Right atrium auricular region (tissue), 2 donors: ENCODE measurements at regions not wholly inside any gene's neighbourhood (a gene's known extent, or its start where the extent isn't known, plus 50 kb on each side); places are given as distances from the start of the nearest gene placed in this dataset.

Source experiments
- DNase-seq: peaks from one replicate; pipeline ENCODE4 v3.0.0-alpha.2; 2019; ENCODE audit warnings: low spot score
- H3K27ac ChIP-seq, 2 donors: fragments of 200-600 bp; sonication (generic); 1 replicate in 1 of 2; 2 replicates in 1 of 2; pipeline ENCODE4 v1.5.1; 2016 to 2019
- H3K27me3 ChIP-seq, 2 donors: fragments of 200-600 bp; sonication (generic); one replicate each; pipeline versions ENCODE4 v1.5.1 to v1.6.0; 2017 to 2019
- H3K36me3 ChIP-seq: fragments of 200-600 bp; sonication (generic); one replicate; pipeline ENCODE4 v1.5.1; 2016
- H3K4me1 ChIP-seq, 2 donors: fragments of 200-600 bp; sonication (generic); one replicate each; pipeline versions ENCODE4 v1.5.1 to v1.6.0; 2017 to 2019
- H3K4me3 ChIP-seq, 2 donors: fragments of 200-600 bp; sonication (generic); 1 replicate in 1 of 2; 2 replicates in 1 of 2; pipeline ENCODE4 v1.5.1; 2017 to 2019; ENCODE audit warnings: mild to moderate bottlenecking in 1 of 2, moderate library complexity in 1 of 2
- H3K9me3 ChIP-seq, 2 donors: fragments of 200-600 bp; sonication (generic); one replicate each; pipeline ENCODE4 v1.5.1; 2019
- CTCF ChIP-seq, 2 donors: fragments of 200-600 bp; sonication (generic); IDR thresholded peaks; one replicate each; pipeline ENCODE4 v1.5.1; 2019; ENCODE audit warnings: antibody characterized with exemption in 2 of 2

DNA sequence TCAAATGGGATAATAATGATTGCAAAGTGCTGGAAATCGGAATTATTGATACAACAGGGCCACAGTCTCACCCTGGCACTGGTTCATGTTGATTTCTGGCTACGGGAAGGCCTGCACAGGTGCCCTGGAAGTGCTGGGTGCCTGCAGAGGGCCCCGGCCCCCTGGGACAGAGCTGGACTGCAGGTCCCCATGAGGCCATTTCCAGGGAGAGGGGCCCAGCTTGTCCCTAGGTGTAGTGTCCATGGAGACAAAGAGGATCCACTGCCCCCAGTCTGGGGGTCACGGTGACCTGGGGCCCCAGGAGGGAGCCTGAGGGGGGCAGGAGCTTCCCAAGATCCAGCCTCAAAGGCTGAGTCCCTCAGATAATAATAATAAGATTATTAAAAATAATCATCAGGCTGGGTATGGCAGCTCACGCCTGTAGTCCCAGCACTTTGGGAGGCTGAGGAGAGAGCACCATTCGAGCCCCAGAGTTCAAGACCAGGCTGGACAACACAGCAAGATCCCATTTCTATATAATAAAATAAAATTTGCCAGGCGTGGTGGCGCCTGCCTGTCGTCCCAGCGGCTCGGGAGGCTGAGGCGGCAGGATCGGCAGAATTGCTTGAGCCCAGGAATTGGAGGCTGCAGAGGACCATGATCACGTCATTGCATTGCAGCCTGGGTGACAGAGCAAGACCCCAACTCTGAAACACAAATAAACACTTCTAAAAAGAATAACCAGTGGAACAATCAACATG is 98.1 kb downstream of the MICALL2 start:
- no peak for TF ChIP-seq CTCF (IDR thresholded peaks at IDR 0.05)
- no peaks in the 10 kb centered on the region for H3K9me3 ChIP-seq
- DNase-seq: no peak
- H3K4me3 ChIP-seq: no peak overlapping the region
- no peaks in the 10 kb centered on the region for H3K27me3 ChIP-seq
- H3K4me1 ChIP-seq: no peaks in the 10 kb centered on the region
- no peaks in the 10 kb centered on the region for H3K36me3 ChIP-seq
- no peak overlapping the region for H3K27ac ChIP-seq

DNA sequence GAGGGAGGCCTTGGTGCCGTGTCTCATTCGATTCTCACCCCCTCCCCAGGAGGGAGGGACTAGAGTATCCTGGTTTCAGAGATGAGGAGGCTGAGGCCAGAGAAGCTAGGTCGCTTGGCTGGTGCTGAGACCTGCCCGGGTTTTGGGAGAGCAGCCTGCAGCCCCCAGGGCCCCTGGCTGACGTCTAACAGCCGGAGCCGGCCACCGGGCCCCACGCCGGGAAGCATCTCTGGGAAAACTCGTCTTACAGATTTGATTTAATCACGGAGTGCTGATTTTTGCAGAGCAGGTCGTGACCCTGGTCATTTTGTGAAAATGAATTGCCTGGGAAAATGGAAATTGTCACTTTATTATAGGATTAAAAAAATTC is 97.5 kb downstream of the MICALL2 start:
- no peaks in the 10 kb centered on the region for H3K27me3 ChIP-seq
- DNase-seq: no peak
- no peak overlapping the region for H3K4me3 ChIP-seq
- no peak overlapping the region for H3K27ac ChIP-seq
- H3K9me3 ChIP-seq: no peaks in the 10 kb centered on the region
- H3K4me1 ChIP-seq: no peaks in the 10 kb centered on the region
- no peak for TF ChIP-seq CTCF (IDR thresholded peaks at IDR 0.05)
- H3K36me3 ChIP-seq: no peaks in the 10 kb centered on the region

GRCh38 chr7:1362301-1362700 is 97.0 kb downstream of the MICALL2 start:
- Histone ChIP-seq H3K4me1 (no peaks in the 10 kb centered on the region), H3K36me3 (no peaks in the 10 kb centered on the region), H3K27me3 (no peaks in the 10 kb centered on the region), H3K9me3 (no peaks in the 10 kb centered on the region), H3K4me3 (no peak overlapping the region), H3K27ac (no peak overlapping the region)
- DNase-seq: no peak
- no peak for TF ChIP-seq CTCF (IDR thresholded peaks at IDR 0.05)

DNA sequence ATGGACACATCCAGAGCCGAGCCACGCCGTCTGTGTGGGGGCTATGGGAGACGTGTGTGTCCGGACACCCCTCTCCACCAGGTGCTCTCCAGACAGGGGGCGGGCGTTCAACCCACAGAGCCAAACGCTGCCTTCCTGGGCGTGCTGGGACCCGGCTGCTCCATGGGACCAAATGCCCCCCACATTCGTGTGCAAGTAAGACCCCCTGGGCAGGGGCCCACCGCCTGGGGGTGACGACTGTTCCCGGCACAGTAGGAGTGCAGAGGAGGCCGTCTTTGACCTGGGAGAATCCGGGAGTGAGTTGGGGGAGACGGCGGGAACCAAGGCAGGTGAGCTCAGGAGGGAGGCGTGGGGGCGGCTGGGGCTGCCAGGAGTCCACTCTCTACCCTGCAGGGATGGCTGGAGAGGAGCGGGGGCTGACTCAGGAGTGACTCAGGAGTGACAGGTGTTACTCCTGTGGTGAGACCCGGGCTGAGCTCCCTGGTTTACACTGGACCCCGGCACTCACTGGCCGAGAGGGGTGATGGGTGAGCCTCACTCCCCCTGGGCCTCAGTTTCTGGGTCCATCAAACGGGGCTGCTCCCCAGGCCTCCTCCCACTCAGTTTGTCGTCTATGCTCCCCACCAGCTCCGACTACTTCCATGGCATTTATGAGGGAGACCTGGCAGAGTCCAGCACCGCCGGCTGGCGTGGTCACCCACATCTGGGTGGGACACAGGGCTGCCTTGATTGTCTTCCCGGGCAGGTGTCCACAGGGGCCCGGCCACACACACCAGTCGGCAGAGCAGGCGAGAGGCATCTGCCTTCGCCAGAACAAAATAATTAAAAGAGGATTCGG is 95.0 kb downstream of the MICALL2 start:
- no peak overlapping the region for H3K27ac ChIP-seq
- H3K4me1 ChIP-seq: peaks cover 0 to 6% of the 10 kb centered on the region in 2 donors
- TF ChIP-seq CTCF (IDR thresholded peaks at IDR 0.05): no peak
- no peak for DNase-seq
- peaks cover 7 to 10% of the 10 kb centered on the region in 2 donors for H3K27me3 ChIP-seq
- no peaks in the 10 kb centered on the region for H3K36me3 ChIP-seq
- H3K9me3 ChIP-seq: no peaks in the 10 kb centered on the region
- no peak overlapping the region for H3K4me3 ChIP-seq

GRCh38 chr7:1364906-1365570 is 94.2 kb downstream of the MICALL2 start:
- no peak overlapping the region for H3K27ac ChIP-seq
- no peaks in the 10 kb centered on the region for H3K36me3 ChIP-seq
- H3K27me3 ChIP-seq: peaks cover 12 to 18% of the 10 kb centered on the region in 2 donors
- H3K4me1 ChIP-seq: peaks cover 0 to 8% of the 10 kb centered on the region in 2 donors
- H3K4me3 ChIP-seq: no peak overlapping the region
- H3K9me3 ChIP-seq: no peaks in the 10 kb centered on the region
- no peak for TF ChIP-seq CTCF (IDR thresholded peaks at IDR 0.05)
- no peak for DNase-seq
